GF-D8 (cell line): ENCODE measurements at regions not wholly inside any gene's neighbourhood (a gene's known extent, or its start where the extent isn't known, plus 50 kb on each side); places are given as distances from the start of the nearest gene placed in this dataset.

ENCODE experiments used
- DNase-seq: peaks from one replicate; lab custom pipeline; 2025; lab: John Stamatoyannopoulos, UW

DNA sequence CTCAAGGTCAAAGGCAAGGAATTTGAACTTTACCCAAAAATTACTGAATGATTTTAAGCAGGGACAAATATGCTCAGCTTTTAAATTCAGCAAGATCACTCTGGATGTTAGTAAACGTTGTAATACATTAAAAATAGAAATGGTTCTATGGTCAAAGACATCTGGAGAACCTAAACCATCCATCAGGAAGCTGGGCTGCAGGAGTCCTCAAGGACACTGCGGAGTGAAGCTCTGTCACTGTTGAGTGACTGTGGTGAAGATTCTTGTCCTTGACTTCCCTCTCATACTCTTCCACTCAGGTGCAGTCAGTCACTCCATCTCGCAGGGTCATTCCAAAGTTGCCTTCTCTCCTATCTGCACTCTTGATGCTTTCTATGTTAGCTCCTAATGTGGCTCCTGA lies 450.7 kb downstream of the FOXO1 start:
- DNase-seq: no peak

DNA sequence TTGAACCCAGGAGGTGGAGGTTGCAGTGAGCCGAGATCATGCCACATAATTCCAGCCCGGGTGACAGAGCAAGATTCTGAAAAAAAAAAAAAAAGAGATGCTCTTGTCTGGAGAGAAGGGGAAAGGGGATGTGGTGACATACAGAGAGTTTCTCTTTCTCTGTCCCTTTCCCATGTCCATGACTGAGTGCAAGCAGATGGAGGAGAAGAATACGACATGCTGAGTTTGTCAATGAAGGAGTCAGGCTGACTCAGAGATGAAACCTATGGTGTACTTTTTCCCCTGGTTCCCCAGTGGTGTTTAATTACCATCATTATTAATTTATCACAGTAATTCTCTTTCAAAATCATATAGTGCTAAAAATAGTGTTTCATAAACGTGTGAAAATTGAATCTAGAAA lies 448.8 kb downstream of the FOXO1 start:
- no peak for DNase-seq

DNA sequence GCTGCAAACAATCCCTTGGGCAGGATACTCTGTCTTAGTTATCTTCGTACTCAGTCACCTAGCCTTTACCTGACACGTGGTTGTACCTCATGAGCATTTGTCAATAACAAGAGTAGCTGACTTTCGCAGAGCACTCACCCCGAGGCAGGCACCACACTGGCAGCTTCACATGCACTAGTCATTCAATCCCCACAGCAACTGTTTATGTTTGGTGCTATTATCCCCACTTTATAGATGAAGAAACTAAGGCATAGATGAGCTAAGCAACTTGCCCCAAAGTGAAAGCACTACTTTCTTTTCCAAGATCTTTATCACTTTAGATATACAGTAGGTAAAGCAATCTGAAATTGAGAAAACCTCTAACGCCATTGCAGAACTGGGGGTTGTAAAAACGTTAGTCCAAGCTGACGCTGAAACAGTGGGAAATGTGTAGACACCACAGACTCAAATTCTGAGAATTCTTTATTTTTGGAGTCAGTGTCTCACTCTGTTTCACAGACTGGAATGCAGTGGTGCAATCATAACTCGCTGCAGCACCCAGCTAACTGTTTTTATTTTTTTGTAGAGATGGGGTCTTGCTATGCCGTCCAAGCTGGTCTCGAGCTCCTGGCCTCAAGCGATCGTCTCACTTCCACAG lies 446.0 kb downstream of the FOXO1 start:
- no peak for DNase-seq

DNA sequence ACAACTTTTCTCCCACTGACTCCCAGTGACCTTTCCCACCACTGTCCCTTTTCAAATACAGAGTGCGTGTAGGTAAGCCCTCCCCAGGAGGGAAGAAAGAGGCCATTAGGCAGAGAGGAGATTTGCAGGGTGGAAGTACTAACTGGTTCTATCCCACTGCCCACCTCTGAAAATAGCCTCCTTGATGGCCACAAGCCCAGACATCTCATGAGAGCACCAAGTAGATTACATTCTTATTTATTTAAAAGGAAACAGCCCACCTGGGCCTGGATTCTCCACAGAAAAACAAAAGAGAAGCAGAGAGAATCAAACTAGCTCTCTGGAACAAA lies 445.3 kb downstream of the FOXO1 start:
- DNase-seq: no peak

DNA sequence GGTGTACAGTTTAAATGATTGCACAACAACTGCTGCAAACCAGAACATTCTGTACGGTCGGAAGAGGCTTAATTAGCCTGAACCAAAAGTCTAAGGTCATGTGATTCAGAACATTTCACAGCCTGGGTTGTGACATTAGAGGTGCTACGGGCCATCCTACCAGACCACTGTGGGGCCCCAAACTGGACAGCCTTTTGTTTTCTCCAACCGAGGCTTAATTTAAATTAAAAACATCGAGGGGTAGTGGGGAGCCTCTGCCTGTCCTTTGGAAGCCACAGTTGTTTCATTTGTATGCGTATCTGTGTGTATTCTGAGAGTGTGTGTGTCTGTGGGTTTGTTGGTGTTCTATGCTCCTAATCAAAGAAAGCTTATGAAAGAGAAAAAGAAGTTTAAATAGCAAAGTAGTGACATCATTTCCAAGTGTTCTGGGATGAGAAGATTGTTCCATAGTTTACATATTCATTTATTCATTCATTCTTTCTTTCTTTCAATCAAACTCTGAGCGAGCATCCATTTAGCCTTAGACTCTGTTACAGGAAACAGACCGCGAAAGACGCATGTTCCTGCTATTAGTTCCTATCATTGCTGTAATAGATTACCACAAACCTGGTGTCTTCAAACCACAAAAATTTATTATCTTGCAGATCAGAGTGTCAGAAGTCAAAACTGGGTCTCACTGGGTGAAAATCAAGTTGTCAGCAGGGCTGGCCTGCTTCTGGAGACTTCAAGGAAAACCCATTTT lies 444.8 kb downstream of the FOXO1 start:
- DNase-seq: no peak

DNA sequence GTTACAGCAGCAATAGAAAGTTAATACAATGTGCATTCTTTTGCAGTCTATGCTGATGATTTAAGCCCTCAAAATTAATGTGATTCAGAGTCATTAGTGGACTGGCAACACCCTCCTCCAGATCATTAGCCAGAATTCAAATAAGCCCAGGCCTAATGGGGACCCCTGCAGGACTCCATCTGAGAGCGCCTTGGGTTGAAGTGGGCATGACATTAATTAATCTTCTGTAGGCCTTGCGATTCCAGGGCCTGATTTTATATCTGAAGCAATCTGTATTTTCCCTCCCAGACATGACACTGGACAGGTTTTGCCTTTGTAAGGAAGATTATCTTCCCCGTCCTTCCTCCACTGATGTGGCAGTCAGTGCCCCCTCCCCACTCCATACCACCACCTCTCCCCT lies 442.9 kb downstream of the FOXO1 start:
- no peak for DNase-seq

DNA sequence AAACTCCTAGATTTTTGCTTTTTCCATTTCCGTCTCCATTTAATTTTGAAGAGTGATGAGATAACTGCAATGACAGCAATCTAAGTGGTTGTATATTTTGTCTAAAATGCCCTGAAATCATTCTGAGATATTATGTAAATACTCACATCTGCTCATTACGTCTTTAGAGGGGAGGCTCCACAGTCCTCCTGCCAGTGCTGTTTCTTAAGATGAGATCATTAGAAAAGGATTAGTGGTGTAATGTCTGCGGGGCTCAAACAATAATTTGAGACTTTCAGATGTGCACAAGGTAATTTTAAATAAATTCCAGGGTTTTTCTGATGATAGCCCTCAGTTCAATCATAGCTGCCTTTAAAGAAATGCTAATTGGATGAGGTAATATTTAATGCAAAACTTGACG lies 437.9 kb downstream of the FOXO1 start:
- DNase-seq: no peak

DNA sequence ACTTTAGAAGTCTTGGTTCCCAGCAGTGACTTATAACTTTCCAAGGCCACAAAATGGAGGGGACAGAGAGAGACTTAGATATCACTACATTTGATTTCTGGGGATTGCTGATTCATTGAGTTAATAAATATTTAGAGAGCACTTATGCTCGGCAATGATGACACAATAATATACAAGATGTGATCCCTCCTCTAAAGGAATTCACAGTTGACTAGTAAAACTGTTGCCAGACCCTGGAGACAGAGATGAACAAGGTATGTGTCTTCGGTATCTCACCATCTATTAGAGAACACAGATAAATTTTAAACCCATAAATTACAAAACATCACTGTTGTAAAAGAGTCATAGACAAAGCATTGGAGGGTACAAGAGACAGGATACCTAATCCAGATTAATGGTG lies 437.5 kb downstream of the FOXO1 start:
- no peak for DNase-seq

DNA sequence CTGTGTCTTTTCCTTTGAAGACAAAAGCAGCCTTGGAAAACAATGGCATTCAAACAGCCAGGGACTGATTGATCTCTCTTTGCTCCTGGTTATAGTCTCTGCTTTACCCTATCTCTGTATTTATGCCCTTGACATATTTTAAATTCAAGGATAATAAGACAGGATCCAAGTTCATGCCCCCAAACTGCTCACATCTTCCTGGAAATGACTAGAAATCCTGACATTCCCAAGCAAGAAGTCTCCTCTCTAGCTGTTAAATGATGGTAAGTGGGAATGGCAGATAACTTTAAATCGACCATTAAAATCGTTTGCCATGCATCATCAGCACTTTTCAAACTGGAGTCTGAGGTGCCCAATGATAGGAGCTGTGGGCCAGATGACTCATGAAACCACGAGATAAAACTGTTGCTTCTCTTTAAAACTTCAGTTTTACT lies 435.6 kb downstream of the FOXO1 start:
- no peak for DNase-seq

DNA sequence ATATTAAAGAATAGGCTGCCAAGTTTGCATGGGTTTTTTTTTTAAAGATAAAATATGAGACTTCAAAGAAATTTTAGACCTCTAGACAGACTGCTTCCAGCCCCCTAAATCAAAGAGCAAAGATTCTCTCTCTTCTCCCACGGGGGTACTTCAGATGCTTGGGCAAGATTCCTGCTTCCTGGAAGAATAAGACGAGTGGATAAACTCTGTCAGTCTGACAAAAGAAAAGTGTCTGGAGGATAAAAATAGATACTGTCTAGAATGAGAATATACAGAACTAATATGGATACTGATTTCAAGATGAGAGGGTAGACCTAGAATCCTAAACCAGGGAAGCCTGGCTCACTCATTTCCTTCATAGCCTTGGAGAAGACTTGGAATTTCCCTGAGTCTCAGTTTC lies 435.1 kb downstream of the FOXO1 start:
- no peak for DNase-seq

DNA sequence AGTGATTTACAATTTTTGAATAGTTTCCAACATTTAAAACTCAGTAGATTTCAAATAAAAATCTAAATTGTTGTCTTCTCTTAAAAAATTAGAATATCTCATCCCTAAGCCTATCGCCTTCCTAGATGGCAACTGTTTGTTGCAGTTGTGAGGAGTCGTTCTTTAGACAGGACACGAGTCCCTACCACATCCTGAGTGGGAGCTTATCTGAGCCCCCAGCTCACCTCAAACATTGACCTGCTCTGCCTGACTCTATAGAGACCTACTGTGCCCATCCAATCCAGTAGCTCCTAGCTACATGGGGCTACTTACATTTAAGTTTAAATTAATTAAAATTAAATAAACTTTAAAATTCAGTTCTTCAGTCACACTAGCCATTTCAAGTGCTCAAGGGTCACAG lies 434.7 kb downstream of the FOXO1 start:
- DNase-seq: no peak

DNA sequence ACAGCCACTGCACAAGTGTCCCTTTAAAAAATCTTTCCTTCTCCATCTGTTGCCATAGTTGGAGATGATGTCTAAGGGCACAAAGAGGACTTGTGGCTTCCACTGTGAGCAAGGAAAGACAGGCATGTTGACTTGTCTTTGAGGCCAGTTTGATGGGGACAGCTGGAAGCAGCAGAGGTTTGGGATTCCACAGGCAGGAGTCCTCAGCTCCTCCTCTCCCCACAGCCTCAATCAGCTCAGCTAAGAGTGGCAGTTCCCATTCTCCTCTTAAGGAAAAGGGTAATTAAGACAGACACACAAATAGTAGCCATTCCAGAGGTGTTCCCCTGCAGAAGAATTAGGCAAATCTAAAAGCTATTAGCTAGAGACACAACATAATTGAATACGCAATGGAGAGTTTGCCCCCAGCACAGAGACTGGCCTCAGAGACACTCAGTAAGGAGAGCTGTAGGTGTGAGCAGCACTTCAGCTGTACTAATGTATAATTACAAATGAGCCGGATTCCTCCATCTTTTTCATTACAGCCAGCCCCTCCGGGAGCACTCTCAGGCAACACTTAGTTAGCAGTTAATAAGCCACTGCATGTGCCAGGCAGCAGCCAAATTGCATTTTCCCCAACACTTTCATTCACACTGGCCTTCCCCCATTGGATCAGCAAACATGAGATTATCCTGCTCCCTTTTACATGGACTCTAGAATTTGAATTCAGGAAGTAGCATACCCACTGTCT lies 434.0 kb downstream of the FOXO1 start:
- DNase-seq: no peak

DNA sequence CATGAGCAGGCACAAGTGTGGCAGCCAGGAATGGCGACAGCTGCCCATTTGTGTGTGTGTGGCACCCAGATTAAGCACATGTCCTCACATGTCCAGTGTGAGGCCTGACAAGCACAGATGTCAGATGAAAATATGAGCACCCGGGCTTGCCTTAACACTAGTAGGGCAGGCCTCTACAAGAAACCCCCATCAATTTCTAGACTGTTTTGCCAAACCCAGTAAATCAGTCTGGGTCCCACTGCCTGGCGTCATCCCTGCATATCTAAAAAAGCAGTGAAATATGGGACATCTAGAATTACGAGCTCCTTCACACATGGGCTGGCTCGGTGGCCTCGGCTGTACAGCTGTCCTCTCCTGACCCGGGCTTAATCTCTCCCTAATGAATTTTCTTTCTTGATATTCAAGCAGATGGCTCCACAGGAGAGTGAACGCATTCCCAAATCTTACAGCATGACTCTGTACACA lies 432.7 kb downstream of the FOXO1 start:
- DNase-seq: no peak

DNA sequence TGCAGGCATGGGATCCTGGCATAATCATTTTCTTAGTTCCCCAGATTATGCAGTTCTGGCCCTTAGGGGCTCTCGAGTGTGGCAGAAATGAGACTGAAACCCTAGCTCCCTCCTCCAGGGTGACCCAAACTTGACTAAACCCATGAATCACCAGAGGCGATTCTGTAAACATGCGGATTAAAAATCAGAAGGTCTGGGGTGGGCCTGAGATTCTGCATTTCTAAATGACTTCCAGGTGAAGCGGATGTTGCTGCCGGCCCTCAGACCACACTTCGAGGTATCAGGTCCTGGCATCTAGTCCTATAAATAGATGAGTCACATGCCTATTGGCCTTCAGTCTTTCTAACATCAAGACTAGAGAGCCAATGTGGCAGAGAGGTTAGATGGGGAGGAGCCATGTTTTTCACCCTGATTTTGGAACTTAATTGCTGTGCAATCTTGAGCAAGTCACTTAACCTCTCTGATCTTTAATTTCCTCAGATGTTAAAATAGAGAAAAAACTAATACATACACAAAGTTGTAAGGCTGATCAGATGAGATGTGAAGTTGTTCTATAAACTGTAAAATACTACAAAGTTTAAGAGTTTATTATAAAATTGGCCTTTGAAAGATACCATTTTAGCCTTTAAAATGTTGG lies 431.2 kb downstream of the FOXO1 start:
- DNase-seq: no peak

DNA sequence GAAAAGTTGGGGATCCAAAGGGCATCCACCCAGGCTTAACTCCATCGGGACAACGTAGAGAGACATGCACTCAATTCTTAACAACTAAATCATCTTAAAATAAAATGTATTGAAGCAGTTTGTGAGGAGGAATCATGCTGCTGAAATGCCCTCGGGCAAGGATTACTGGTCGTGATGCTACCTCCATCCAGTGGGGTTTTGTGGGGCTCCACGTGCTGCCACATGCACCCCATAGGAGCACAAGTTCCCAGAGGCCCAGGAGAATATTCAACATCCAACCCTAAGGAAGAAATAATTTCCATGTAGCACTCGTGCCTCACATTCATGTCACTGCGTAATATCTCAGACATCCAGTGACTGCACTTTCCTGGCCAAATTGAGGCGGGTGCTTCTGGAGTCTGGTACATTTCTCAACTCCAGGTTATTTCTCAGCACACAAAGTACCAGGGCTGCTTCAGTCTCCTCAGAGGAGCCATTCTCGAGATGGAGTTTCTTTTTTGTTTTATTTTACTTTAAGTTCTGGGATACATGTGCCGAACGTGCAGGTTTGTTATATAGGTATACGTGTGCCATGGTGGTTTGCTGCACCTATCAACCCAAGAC lies 429.8 kb downstream of the FOXO1 start:
- no peak for DNase-seq

DNA sequence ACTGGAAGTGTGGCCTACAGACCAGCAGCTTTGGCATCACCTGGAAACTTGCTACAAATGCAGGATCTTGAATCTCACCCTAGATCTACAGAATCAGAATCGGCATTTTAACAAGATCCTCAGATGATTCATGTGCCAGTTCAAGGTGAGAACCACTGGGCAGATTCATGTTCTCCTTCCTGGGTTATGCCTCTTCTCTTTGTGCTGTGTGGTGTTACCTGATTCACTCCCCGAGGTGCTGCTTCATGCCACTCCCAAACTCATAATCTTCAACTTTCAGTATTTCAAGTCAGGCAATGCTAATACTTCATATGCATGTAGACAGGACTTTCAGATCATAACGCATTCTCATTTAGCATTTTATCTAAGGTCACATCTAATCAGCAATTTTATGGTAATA lies 427.7 kb downstream of the FOXO1 start:
- no peak for DNase-seq

DNA sequence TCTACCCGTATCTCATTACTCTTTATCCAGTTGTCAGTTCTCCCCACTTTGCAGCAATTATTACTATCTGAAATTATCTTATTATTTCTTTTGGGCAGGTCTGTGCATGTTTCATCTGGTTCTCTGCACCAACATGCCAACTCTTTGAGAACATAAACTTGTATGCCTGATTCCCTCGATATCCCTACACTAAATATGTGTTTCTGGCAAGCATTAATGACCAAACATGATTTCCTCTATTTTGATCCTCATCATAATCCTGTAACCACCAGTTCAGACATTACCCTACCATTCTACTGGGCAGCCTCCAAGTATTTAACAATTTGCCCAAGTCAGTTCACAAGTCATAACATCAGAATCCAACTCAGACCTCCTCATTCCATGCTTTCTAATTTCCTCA lies 426.1 kb downstream of the FOXO1 start:
- no peak for DNase-seq

DNA sequence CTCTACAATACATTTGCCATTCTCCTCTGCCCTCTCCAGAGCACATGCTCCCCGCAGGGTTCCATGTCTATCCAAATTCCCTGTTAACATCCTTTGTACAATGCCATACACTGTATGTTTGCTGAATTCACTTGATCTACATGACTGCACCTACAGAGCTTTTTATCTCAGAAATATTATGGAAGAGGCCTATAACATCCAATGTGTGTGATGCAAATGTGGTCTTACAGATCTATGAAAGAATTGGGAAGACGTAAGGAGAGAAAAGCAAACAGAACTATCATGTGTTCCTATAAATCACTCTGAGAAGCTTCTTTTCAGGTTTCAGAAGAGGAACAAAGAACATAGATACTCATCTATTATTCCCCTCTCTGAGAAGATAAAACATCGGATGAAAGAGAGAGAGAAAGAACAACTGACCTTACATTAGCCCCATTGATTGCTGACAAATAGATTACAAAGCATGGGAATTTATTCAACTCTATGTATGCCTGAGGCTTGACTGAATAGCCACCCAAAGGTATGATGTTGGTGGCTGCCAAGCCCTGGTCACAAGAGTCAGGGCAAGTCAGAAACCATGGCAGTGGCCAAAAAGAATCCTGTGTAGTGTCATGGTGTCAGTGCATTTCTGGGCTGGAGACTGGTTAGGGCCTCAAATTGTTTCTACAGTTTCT lies 425.2 kb downstream of the FOXO1 start:
- no peak for DNase-seq

DNA sequence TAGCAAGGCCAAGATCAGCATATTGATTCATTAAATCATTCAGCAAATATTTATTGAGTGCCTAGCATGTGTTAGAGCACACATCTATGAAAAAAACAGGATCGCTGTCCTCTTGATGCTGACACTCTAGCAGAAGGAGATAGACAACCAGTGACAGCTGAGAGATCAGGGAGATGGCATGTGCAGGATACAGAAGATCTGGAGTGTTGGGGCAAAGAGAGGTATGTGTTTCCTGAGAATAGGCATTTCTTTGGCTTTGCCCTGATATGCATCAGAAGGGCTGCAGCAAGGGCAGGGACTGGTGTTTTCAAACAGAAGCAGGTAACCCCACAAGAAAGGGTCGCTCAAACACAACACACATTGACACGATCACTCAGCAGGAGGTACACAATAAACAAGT lies 423.4 kb downstream of the FOXO1 start:
- no peak for DNase-seq

DNA sequence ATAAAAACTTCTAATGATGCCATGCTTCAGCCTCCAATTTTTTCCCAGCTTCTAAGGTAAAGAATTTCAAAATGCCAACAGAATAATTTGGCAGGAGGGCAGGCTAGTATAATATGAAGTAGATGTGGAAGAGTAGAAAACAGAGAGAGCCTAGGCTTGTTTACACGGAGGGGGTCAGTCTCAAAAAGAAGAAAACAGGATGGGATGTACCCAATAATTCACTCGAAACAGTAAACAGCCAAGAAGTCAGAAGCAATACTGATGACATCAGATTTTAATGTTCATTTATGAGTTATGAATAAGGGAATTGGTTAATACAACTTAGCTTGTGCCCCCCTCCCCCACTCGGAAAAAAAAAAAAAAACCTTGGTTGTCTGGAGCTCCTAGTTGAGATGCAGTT lies 422.5 kb downstream of the FOXO1 start:
- DNase-seq: no peak

DNA sequence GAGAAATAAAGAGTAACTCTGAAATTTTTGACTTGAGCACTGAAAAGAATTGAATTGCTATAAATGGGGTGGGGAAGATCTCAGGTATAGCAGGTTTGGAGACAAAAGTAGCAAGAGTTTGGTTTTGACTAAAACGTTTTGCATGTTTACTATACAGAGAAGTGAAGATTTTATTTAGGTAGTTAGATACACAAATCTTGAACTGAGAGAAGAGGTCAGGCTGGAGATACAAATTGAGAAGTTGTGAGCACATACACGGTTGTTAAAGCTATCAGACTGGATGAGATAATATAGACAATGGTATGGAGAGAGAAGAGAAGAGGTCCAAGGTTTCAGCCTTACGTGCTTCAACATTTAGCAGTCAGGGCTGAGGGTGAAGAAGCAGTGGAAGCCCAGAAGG lies 420.9 kb downstream of the FOXO1 start:
- no peak for DNase-seq

DNA sequence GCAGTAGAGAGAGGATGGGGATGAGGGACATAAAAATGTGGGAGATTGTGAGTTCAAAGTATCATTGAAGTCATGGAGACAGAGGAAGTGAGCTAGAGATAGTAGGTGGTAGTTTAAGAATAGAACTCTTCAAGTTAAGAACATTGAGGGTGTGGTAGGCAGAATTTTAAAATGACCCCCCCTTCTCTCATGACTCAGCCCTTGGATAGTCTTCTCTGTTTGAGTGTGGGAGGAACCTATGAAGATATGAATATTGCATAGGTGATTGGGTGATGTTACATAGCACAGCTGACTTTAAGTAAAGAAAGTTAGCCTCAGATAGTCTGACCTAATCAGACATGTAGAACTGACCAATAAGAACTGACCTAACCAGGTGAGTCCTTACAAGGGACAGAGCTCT lies 418.6 kb downstream of the FOXO1 start:
- no peak for DNase-seq
